OCI-M2 (cell line): ENCODE measurements at regions not wholly inside any gene's neighbourhood (a gene's known extent, or its start where the extent isn't known, plus 50 kb on each side); places are given as distances from the start of the nearest gene placed in this dataset.
"Not testable (repeated sequence)": the region's sequence is repeated elsewhere in the genome, so short reads cannot be mapped to it uniquely, and the experiment has no call there.

Experiments
- DNase-seq: peaks from one replicate; lab custom pipeline; 2025; ENCODE audit not compliant: unreplicated experiment; lab: John Stamatoyannopoulos, UW

DNA sequence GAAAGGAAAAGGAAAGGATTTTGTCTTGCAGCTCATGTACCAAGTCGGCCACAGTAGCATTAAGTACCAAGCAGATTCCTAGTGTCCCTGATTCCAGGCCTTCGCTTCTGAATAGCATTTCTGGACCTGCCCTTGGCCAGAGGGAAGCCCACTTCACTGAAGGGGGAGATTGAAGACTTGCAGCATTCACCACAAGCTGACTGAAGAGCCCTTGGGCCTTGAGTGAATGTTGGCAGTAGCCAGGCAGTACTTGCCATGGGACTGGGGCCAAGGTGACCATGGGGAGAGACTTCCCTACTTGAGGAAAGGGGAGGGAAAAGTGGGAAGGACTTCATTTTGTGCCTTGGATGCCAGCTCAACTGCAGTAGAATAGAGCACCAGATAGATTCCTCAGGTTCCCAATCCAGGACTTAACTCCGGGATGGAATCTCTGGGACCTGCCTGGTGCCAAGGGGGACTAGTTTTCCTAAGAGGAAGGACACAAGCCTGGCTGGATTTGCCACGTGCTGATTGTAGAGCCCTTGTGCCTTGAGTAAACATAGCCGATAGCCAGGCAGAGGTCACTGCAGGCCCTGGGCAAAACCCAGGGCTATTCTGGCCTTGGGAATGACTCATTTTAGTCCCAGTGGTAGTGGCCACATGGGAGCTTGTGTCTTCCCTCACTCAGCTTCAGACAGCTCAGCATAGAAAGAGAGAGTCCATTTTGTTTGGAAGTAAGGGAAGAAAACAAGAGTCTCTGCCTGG is 141.7 kb upstream of the KCND2 start:
- DNase-seq = no peak

DNA sequence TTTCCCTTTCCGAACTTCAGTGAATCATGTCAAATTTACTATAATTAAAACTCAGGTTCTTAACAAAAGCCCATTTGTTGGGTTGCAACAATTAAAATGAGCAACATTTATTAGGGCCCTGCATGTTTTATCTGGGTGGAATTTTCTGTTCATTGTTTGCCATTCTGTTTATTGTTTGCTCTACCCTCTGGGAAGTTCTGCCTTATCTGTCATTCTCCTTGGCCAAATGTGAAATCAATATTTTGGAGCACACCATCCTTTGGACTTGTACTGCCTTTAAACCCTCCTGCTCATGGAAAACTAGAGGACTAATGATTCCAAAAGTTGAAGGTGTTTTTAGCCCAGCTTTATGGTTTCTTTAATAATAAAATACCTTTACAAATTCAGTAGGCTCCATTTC is 134.5 kb upstream of the KCND2 start:
- DNase-seq = no peak

DNA sequence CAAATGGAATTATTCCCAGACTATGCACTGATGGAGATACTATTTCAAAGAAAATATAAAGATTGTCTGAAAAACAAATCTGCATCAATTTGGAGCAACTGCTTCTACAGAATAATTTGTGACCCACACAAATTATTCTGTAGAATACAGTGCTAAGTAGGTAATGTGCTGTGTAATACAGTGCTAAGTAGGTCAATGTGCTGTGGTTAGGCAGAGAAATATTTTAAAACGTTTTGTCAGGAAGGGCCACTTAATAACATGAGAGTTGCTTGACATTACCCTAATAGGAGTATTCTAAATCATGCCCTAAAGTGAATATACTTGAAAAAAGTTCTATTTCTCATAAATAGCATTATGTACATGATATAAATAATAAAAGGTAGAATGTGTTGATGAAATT is 116.5 kb upstream of the KCND2 start:
- DNase-seq = no peak

DNA sequence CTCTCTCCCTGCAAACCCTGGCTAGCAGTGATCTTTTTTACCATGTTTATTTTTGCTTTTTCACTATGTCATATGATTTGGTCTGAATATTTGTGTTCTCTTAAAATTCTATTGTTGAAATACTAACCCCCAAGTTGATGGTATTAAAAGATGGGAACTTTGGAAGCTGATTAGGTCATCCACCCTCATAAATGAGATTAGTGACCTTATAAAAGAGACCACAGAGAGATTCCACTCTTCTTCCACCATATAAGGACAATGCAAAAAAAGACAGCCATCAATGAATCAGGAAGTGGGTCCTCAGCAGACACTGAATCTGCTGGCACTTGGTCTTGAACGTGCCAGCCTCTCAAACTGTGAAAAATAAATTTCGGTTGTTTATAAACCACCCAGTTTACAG is 112.8 kb upstream of the KCND2 start:
- DNase-seq = no peak

DNA sequence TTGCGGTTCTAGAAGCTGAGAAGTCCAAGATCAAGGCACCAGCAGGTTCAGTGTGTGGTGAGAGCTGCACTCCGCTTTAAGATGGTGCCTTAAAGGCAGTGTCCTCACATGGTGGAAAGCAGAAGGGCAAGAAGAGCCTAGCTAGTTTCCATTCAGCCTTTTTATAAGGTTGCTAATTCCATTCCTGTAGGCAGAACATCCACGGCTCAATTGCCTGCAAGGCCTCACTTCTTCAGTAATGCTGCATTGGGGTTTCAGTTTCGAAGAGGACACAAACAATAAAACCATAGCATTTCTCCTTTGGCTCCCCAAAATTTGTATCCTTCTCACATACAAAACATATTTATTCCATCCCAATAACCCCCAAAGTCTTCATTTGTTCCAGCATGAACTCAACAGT is 109.5 kb upstream of the KCND2 start:
- no peak for DNase-seq

DNA sequence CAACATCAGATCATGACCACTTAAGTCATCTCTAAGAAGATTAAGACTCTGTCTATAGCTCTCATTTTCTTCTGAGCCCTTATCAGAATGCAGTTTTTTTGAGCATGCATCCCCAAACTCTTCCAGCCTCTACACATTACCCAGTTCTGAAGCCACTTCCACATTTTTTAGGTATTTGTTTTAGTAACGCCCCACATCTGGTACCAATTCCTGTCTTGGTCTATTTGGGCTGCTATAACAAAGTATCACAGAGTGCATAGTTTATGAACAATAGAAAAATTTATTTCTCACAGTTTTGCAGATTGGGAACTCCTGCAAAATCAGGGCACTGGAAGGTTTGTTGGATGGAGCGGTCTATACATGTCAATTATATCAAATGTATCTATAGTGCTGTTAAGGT is 107.7 kb upstream of the KCND2 start:
- DNase-seq = no peak

DNA sequence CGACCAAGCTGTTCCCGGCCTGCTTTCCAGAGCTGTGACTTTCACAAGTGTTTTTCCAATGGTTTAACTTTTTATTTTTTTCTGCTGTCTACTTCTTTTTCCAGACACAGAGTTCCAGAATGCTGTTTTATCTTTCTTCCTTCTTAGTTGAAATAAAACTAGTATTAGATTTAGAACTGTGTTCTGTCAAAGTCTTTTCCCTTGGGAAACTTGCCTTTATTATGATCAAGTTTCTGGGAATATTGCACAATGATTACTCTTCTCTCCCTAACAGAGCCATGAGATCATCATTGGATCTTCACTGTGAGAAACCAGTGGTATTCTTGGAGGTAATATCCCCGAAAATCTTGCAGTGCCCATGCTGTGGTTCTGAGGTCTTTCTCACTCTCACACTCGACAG is 104.9 kb upstream of the KCND2 start:
- no peak for DNase-seq

DNA sequence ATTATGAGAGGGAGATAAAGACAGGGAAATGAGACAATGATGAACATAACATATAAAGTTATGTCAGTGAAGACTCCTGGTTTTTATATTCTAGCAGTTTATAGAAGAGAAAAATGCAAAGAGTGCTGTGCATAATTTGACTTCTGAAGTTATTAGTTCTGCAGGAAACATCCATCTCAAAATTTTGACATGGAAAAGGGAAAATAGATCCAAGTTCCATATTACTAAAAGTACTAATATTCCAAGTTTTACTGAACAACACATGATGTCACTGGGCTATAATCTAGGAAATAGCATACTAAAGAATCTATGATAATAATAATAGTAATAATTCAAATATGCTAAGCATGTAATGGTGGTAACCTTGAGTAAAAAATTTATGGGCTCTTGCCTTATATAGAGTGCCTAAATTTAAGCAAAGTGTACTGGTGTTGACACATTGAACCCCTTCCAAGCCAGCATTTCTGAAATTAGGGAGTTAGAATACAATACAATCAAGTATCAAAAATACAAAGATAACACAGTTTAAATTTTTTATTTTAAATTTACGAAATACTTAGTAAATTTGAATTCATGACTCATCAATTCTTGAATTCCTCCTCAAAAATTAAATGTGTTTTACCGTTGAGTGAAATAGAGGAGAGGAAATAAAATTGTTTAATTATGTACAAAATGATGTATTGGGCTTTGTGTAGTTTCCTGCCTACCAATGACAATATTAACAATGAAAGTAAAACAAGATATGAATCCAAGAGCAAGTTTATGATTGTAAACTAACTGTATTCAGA is 102.8 kb upstream of the KCND2 start:
- DNase-seq = no peak

DNA sequence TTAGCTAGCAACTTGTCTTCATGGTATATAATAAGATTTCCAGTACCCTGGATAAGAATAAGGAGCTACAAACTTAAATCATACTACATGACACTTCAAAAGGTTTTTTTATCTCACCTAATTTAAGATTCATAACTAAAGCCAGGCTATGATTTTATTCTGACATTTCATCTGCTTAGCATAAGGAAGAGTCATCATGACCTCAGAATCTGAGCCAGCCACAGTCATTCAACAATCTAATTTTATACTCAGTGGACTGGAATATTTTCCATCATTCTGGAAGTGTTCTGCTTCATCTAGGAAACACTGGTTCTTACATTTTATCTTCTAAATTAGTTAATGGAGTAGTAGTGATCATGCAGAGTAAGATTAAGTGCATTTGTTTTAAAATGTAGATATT is 102.1 kb upstream of the KCND2 start:
- DNase-seq = no peak

DNA sequence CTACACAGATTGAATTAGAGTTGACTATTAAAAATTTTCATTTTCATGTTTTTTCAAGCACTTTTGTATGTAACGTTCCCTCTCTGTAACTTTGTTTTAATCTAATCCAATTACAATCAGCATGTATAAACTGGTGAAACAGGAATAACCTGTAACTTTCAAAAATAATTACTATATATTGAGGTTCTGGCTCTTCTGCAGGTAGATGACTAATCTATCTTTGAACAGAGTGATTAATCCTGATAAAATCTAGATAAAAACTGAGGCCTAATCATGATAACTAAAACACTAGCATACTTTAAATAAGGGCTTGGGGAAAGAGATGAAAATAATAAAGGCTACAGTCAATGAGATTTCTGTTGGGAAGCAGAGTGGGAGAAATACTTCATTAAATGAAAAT is 101.6 kb upstream of the KCND2 start:
- DNase-seq = no peak

DNA sequence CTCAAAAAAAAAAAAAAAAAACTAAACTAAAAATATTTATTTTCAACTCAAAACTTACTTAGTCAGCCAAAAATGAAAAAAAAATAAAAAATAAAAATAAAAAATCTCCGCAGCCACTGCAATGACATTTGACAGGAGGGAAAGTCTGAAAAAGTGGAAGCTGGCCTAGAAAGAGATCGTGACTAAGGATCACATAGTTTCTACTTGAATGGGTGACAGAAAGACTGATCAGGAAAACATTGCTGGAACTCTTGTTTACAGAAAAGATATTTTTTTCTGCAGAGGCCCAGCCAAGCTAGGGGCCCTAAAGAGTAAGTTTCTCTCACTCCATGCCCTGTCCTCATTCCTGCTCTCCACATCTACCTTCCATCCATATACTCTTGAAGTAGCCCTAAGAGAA is 92.8 kb upstream of the KCND2 start:
- DNase-seq = no peak

DNA sequence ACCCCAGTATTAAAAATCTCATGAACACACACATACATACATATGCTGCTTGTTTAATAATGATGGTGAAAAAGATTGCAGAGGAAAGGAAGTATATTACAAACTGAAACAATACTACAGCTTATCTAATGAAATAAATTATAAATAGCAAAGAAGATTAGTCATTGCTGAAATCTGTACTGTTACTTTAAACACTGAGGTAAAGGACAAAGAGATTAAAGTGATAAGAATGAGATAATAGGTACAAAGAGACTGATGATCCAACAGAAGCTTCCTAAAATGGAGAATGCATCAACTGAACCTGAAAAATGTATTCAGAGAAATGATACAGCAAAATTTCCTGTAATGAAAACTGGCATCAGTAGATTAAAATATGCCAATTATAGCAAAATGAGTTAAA is 91.5 kb upstream of the KCND2 start:
- DNase-seq = no peak

DNA sequence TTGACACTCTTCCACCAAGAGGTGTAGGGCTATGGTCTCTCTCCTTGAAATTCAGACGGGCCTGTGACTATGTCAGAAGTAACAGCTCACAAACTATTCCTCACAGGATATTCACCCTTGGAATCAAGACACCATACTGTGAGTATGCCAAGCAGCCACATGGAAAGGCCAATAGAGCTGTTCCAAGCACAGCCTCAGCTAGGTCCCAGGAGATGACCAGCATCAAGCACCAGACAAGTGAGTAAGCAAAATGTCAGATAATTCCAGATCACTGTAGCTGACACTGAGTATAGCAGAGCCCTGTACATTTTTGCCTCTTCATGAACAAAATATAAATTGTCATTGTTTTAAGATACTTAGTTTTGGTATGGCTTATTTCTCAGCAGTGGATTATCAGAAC is 88.1 kb upstream of the KCND2 start:
- no peak for DNase-seq

DNA sequence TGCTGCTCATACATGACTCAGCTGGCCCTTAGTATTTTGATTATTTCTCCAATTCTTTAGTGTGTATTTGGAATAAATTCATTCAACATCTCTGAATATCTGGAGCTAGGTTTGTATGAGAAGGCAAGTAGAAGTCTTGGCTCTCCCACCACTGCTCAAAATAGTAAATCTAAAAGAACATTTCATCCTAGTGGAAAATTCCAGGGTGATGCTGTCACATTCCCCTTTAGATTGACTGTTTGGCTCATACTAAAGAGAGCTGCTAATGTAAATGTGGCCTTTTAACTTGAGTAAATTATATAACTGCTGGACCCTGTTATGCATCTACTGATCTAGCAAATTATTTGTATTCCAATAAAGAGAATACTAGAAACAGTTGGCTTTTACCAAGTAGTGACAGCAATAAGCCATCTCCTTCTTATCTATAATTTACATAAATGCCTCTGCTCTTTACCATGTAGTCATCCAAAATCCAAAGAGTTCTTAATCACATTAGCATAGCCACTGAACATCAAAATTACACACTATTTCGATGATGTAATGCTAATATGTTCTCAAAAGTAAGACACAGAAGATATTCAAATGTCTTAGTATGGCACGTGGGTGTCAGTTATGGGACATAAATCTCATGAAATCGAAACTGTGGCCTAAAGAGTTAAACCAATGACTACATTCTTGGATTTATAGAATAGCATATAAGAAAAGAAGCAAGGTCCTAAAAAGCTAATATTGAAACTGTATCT is 86.9 kb upstream of the KCND2 start:
- DNase-seq = no peak

DNA sequence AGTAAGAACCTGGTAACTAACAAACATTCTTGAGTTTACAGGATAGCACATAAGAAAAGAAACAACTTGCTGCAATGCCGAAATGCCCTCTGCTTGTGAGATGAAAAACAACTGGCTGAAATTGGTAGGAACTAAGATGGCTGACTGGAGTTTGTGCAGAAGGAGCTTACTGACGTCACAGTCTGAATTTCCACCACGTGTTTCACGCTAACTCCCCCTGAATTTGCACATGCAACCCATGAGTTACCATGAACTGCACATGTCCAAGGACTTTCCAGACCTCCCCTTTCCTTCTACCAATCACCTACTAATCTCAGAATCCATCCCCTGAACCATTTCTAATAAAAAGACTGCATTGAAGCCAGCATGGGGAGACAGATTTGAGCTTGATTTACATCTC is 86.3 kb upstream of the KCND2 start:
- no peak for DNase-seq

DNA sequence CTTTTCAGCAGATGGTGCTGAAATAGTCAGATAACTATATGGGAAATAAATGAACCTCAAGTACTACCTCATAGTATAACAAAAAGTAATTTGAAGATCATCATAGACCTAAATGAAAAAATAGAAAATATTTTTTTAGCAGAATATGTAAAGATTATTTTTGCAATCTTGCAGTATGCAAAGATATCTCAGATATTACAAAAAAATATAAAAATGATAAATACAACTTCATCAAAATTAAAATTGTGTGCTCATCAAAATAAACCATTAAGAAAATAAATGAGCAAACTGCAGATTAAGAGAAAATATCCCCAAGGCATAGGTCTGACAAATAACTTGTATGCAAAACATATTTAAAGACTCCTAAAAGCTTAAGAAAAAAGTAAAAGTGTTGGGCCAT is 83.4 kb upstream of the KCND2 start:
- no peak for DNase-seq

DNA sequence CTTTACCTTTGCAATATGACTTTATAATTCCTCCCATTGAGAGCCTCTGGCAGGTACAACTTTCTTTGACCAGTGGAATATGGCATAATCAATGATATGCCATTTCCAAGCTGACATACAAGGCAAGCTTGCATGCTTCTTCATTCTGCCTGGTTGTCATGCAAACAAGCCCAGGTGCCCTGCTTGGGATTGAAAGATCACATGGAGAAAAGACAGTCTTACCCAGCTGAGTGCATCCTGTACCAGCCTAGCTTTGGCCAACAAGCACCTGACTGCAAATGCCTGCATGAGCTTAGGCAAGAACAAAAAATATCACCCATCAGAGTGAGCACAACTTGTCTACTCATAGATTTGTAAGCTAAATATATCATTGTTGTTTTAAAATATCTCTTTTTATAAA is 82.9 kb upstream of the KCND2 start:
- DNase-seq = no peak

DNA sequence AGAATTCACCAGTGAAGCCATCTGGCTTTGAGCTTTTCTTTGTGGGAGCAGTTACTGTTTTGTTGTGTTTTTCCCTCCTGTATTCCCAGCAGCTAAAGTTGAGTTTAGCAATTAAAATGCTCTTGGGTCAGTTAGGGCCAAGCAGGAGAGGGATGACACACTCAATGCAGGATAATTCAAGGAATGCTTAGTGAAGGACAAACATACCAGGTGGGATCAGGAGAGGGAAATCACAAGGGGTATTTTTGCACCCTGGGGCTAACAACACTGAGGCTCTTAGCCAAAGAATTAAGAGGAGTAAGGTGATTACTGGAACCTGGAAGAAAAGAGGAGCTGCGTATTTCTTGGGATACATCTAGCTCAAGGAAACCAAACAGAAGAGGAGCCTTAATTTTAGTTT is 82.4 kb upstream of the KCND2 start:
- DNase-seq = no peak

DNA sequence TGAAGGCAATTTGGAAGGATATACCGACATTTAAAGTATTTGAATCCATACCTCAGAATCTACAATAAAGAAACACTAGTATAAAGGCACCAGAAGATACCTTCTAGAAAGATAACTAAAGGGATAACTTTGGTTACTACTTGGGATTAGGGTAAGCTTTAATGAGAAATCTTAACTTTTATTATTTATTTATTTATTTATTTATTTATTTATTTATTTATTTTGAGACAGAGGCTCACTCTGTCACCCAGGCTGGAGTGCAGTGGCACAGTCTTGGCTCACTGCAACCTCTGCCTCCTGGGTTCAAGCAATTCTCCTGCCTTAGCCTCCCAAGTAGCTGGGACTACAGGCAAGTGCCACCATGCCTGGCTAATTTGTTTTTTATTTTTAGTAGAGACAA is 81.6 kb upstream of the KCND2 start:
- not testable (repeated sequence) for DNase-seq

DNA sequence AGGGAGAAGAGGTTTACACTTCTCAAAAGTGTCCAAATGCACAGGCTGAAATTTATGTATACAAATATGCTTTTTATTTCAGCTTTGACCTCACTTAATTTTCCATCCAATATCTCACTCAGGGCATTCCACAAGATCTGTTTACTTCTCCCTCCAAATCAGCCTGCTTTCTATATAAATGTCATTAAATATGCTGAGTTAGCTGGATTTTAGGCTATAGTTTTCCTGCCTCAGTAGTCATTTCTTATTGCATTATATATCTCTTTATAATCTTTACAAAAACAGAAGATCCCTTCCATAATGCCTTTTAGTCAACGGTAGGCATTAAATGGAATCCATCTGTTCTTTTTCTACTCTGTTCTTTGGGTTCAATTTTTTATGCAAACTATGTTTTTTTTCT is 71.7 kb upstream of the KCND2 start:
- no peak for DNase-seq

DNA sequence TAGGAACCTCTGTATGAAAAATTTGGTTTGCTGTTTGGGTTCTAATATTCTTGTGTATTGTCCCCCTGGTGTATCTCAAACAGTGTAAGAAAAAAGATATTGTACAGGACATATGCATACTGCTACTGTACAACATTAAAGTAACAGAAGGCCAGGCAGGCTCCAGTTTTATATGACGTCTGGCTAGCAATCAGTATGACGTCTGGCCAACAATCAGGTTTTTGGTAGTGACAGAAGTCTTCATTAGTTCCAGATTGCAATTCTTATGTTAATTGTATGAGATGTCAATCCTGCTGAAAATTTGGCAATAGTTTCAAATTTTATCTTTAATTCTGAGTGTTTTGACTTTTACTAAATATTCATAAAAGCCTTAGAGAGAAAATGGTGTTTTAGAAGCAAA is 67.9 kb upstream of the KCND2 start:
- DNase-seq = no peak

DNA sequence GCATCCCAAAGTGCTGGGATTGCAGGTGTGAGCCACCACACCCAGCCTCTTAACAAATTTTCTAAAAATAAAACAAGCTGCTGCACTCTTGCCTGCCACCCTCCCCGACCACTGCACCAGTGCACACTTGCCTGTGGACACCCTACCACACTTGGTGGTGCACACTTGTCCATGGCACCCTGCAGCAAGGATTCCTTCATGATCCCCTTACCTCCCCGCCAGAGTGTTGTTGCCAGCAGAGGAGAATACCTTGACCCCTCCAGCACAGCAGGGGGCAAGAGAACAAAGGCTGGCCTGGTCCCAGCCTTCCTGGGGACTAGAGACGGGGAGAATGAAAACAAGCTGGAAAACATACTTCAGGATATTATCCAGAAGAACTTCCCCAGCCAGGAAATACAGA is 65.9 kb upstream of the KCND2 start:
- no peak for DNase-seq
